ENCODE measurements at regions not wholly inside any gene's neighbourhood (a gene's known extent, or its start where the extent isn't known, plus 50 kb on each side); places are given as distances from the start of the nearest gene placed in this dataset.
"Not testable (repeated sequence)": the region's sequence is repeated elsewhere in the genome, so short reads cannot be mapped to it uniquely, and the experiment has no call there.

- no peak for TF ChIP-seq CTCF (IDR thresholded peaks at IDR 0.05; ENCODE audit: extremely low read depth, insufficient read depth, missing control alignments)
- no peak for DNase-seq (ENCODE audit: low spot score)
- in situ Hi-C loops (cut with MboI; ENCODE audit: low pct_unique_long_range_greater_than_20kb, low sequenced_read_pairs, unreplicated experiment), result no loop called here
Observed at GRCh38 chr14:38941488-38941887, 161.5 kb downstream of the SEC23A start.

DNA sequence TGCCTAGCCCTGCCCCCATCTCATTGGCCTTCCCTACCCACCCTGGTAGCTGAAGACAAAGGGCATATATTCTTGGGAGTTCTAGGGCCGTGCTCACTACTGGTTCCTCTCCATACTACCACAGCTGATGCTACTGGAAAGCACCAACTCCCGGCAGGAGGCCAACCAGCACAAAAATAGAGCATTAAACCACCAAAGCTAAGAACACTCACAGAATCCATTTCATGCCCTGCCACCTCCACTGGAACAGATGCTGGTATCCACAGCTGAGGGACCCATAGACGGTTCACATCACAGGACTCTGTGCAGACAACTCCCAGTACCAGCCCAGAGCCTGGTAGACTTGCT lies 170.4 kb downstream of the SEC23A start:
- in situ Hi-C loops (cut with MboI; ENCODE audit: low pct_unique_long_range_greater_than_20kb, low sequenced_read_pairs, unreplicated experiment), result not testable (repeated sequence)

GRCh38 chr14:38931969-38932652 lies 170.9 kb downstream of the SEC23A start:
- in situ Hi-C loops (cut with MboI; ENCODE audit: low pct_unique_long_range_greater_than_20kb, low sequenced_read_pairs, unreplicated experiment), result no loop called here
- TF ChIP-seq CTCF (IDR thresholded peaks at IDR 0.05; ENCODE audit: extremely low read depth, insufficient read depth, missing control alignments), result no peak
- DNase-seq (ENCODE audit: low spot score), result no peak

More for the DNA sequence above, 170.4 kb downstream of the SEC23A start:
- DNase-seq (ENCODE audit: low spot score), result not testable (repeated sequence)

GRCh38 chr14:38930898-38931297 lies 172.1 kb downstream of the SEC23A start:
- no peak for TF ChIP-seq CTCF (IDR thresholded peaks at IDR 0.05; ENCODE audit: extremely low read depth, insufficient read depth, missing control alignments)
- DNase-seq (ENCODE audit: low spot score), result no peak
- in situ Hi-C loops (cut with MboI; ENCODE audit: low pct_unique_long_range_greater_than_20kb, low sequenced_read_pairs, unreplicated experiment), result no loop called here

- in situ Hi-C loops (cut with MboI; ENCODE audit: low pct_unique_long_range_greater_than_20kb, low sequenced_read_pairs, unreplicated experiment), result no loop called here
- TF ChIP-seq CTCF (IDR thresholded peaks at IDR 0.05; ENCODE audit: extremely low read depth, insufficient read depth, missing control alignments), result no peak
Observed at GRCh38 chr14:38930022-38930421, 173.0 kb downstream of the SEC23A start.

DNA sequence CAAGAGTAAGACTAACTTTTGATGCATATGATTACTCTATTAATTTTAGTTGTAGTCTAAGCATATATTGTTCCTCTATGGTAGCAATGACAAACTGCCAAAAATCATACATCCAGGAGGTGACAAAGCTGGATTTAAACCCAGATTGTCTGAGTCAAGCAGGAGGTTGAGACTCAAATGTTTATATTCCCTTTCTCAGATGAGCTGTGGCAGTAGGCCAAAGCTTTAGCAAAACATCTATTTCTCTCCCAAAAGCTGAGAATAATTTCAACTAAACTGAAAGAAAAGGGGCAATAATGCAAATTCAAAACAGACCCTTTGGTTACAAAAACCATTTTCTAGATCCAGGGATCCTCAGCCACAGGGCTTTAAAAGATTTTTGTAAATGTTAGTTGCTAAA lies 173.6 kb downstream of the SEC23A start:
- in situ Hi-C loops (cut with MboI; ENCODE audit: low pct_unique_long_range_greater_than_20kb, low sequenced_read_pairs, unreplicated experiment), result no loop called here
- DNase-seq (ENCODE audit: low spot score), result no peak
- no peak for TF ChIP-seq CTCF (IDR thresholded peaks at IDR 0.05; ENCODE audit: extremely low read depth, insufficient read depth, missing control alignments)

More at GRCh38 chr14:38930022-38930421, 173.0 kb downstream of the SEC23A start:
- DNase-seq (ENCODE audit: low spot score), result no peak

GRCh38 chr14:38921893-38922292 lies 181.1 kb downstream of the SEC23A start:
- in situ Hi-C loops (cut with MboI; ENCODE audit: low pct_unique_long_range_greater_than_20kb, low sequenced_read_pairs, unreplicated experiment); DNase-seq (ENCODE audit: low spot score): not testable (repeated sequence)

GRCh38 chr14:38915125-38915524 lies 187.9 kb downstream of the SEC23A start:
- no peak for TF ChIP-seq CTCF (IDR thresholded peaks at IDR 0.05; ENCODE audit: extremely low read depth, insufficient read depth, missing control alignments)
- in situ Hi-C loops (cut with MboI; ENCODE audit: low pct_unique_long_range_greater_than_20kb, low sequenced_read_pairs, unreplicated experiment), result no loop called here
- no peak for DNase-seq (ENCODE audit: low spot score)
